ENCODE measurements at regions not wholly inside any gene's neighbourhood (a gene's known extent, or its start where the extent isn't known, plus 50 kb on each side); places are given as distances from the start of the nearest gene placed in this dataset.

- 11% methylated on average over 1 of the region's 1 CpG for WGBS
- Histone ChIP-seq H3K9ac (ENCODE audit: low read depth in 1 of 2, low read length in 2 of 2) (no peak overlapping the region), H3K4me1 (ENCODE audit: control insufficient read depth in 4 of 4, insufficient read depth in 4 of 4, low read length in 3 of 4) (no peaks in the 10 kb centered on the region), H3K36me3 (ENCODE audit: control insufficient read depth in 4 of 4, insufficient read depth in 3 of 4, low read depth in 1 of 4, low read length in 3 of 4) (no peaks in the 10 kb centered on the region), H3K9me3 (ENCODE audit: control insufficient read depth in 4 of 4, low read length in 3 of 4) (peaks cover 0 to 3% (median 0%) of the 10 kb centered on the region in 4 donors), H3K27ac (ENCODE audit: low read depth in 1 of 2, low read length in 2 of 2) (no peak overlapping the region), H3K4me3 (ENCODE audit: low read depth in 1 of 3, low read length in 3 of 3) (no peak overlapping the region), H3K27me3 (ENCODE audit: control insufficient read depth in 4 of 4, insufficient read depth in 4 of 4, low read length in 3 of 4) (no peaks in the 10 kb centered on the region)
- DNase-seq (ENCODE audit: low spot score), result no peak
- TF ChIP-seq ZBTB33 (IDR thresholded peaks at IDR 0.05) (no peak), TAF1 (conservative IDR thresholded peaks at IDR 0.05) (no peak), MAX (IDR thresholded peaks at IDR 0.05) (no peak), SP1 (IDR thresholded peaks at IDR 0.05) (no peak), HNF4A (conservative IDR thresholded peaks at IDR 0.05) (no peak), RAD21 (IDR thresholded peaks at IDR 0.05) (no peak), HNF4G (IDR thresholded peaks at IDR 0.05) (no peak), YY1 (IDR thresholded peaks at IDR 0.05) (no peak), FOXA2 (IDR thresholded peaks at IDR 0.05) (no peak), EGR1 (IDR thresholded peaks at IDR 0.05; ENCODE audit: low read depth in 2 of 2) (no peak), CTCF (IDR thresholded peaks at IDR 0.05; ENCODE audit: low read depth, low read length, missing input control) (no peak), FOXA1 (IDR thresholded peaks at IDR 0.05) (no peak), NR2F2 (IDR thresholded peaks at IDR 0.05) (no peak), RXRA (IDR thresholded peaks at IDR 0.05) (no peak)
- TF ChIP-seq, protein P1, sequence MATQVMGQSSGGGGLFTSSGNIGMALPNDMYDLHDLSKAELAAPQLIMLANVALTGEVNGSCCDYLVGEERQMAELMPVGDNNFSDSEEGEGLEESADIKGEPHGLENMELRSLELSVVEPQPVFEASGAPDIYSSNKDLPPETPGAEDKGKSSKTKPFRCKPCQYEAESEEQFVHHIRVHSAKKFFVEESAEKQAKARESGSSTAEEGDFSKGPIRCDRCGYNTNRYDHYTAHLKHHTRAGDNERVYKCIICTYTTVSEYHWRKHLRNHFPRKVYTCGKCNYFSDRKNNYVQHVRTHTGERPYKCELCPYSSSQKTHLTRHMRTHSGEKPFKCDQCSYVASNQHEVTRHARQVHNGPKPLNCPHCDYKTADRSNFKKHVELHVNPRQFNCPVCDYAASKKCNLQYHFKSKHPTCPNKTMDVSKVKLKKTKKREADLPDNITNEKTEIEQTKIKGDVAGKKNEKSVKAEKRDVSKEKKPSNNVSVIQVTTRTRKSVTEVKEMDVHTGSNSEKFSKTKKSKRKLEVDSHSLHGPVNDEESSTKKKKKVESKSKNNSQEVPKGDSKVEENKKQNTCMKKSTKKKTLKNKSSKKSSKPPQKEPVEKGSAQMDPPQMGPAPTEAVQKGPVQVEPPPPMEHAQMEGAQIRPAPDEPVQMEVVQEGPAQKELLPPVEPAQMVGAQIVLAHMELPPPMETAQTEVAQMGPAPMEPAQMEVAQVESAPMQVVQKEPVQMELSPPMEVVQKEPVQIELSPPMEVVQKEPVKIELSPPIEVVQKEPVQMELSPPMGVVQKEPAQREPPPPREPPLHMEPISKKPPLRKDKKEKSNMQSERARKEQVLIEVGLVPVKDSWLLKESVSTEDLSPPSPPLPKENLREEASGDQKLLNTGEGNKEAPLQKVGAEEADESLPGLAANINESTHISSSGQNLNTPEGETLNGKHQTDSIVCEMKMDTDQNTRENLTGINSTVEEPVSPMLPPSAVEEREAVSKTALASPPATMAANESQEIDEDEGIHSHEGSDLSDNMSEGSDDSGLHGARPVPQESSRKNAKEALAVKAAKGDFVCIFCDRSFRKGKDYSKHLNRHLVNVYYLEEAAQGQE (IDR thresholded peaks at IDR 0.05), result no peak
- TF ChIP-seq, protein P2, sequence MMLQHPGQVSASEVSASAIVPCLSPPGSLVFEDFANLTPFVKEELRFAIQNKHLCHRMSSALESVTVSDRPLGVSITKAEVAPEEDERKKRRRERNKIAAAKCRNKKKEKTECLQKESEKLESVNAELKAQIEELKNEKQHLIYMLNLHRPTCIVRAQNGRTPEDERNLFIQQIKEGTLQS (IDR thresholded peaks at IDR 0.05), result no peak
Measured at GRCh38 chr4:162241857-162242256, 78.1 kb upstream of the FSTL5 start.

Measured in liver (tissue), 8 donors.